OCI-LY7 (cell line): ENCODE measurements at regions not wholly inside any gene's neighbourhood (a gene's known extent, or its start where the extent isn't known, plus 50 kb on each side); places are given as distances from the start of the nearest gene placed in this dataset.

Experiments
- EZH2phosphoT487 ChIP-seq: fragments of 200-600 bp; sonication (generic); IDR thresholded peaks from 2 replicates; pipeline ENCODE4 v1.6.1; 2018; ENCODE audit warnings: low read depth, borderline replicate concordance, mild to moderate bottlenecking, mixed run types, antibody characterized with exemption, low read length, moderate library complexity, mixed read lengths
- TF ChIP-seq, protein P1 (sequence below): fragments of 200-600 bp; sonication (generic); conservative IDR thresholded peaks from 2 replicates; pipeline ENCODE4 v1.5.1; 2014; ENCODE audit warnings: mild to moderate bottlenecking, antibody characterized with exemption, low read length, moderate library complexity, mixed read lengths

DNA sequence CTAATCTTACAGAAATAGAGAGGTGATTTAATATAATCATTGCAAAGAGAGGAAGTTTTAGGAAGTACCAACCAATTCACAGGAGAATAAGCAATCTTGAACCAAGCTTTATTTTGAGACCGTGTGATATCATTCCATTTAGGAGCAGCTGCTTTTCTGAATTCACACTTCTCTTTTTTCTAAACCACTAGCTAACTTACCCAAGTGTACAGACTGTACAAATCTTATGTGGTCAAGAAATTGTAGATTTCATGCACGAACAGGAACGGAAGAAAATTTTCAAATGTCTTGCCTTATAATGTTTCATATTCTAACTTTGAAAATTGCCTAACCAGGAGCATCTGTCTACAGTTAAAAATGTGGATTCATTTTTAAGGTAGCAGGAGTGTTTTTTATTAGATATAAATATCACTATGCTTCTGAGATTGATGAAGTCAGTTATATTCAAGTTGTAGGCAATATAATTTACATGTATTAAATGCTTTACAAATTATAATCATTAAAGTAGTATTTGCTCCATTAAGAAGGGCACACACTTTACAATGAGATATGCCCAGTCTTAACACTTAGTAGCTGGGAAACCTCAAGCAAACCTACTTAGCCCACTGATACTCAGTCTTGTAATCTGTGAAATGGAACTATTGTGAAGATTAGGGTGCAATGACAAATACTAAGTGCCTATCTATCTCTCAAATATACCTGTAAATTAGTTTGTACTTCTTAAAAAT, 86.7 kb upstream of the FOXN2 start:
- TF ChIP-seq, protein P1, sequence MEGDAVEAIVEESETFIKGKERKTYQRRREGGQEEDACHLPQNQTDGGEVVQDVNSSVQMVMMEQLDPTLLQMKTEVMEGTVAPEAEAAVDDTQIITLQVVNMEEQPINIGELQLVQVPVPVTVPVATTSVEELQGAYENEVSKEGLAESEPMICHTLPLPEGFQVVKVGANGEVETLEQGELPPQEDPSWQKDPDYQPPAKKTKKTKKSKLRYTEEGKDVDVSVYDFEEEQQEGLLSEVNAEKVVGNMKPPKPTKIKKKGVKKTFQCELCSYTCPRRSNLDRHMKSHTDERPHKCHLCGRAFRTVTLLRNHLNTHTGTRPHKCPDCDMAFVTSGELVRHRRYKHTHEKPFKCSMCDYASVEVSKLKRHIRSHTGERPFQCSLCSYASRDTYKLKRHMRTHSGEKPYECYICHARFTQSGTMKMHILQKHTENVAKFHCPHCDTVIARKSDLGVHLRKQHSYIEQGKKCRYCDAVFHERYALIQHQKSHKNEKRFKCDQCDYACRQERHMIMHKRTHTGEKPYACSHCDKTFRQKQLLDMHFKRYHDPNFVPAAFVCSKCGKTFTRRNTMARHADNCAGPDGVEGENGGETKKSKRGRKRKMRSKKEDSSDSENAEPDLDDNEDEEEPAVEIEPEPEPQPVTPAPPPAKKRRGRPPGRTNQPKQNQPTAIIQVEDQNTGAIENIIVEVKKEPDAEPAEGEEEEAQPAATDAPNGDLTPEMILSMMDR, result no peak
- TF ChIP-seq EZH2phosphoT487, result no peak
